GM18507 (cell line): ENCODE measurements at regions not wholly inside any gene's neighbourhood (a gene's known extent, or its start where the extent isn't known, plus 50 kb on each side); places are given as distances from the start of the nearest gene placed in this dataset.
"Not testable (repeated sequence)": the region's sequence is repeated elsewhere in the genome, so short reads cannot be mapped to it uniquely, and the experiment has no call there.

Experiments
- DNase-seq: peaks from one replicate; pipeline ENCODE4 v3.0.0; 2011; ENCODE audit warnings: low read depth; ENCODE audit not compliant: insufficient read length; ENCODE audit errors: extremely low spot score
- FAIRE-seq: peaks from 2 replicates; lab custom pipeline; 2011; peaks lifted over from hg19 to GRCh38; lab: Jason Lieb, UNC

DNA sequence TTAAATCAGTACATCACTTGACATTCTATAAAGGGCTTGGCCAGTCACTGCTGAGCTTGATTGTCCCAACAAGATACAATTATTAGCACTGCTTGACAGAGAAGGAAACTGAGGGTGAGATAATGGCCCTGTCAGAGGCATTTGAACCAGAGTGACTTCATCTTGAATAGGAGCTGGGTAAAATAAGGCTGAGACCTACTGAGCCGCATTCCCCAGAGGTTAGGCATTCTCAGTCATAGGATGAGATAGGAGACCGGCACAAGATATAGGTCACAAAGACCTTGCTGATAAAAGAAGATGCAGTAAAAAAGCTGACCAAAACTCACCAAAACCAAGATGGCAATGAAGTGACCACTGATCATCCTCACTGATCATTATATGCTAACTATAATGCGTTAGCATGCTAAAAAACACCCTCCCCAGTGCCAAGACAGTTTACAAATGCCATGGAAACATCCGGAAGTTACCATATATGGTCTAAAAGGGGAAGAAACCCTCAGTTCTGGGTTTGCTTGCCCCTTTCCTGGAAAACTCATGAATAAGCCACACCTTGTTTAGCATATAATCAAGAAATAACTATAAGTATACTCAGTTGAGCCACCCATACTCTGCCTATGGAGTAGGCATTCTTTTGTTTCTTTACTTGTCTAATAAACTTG is 239.1 kb upstream of the SETMAR start:
- FAIRE-seq (no peak), DNase-seq (no peak)

DNA sequence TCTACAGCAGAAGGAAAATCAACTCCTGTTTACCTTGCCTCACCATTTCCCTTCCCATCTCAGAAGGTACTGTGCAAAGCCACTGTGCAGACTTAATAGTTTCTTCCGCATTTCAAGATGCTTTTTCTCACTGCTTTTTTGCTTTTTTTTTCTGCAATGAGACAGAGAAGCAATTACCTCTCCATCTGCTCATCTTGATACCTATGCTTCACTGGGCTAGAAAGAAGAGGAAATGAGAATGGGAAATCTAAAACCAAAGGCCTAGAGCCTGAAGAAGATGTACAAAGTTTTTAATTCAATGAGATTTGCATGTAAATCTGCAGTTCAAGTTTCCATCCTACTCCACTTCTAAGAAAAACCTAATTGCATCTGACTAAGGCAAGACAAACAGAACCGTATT is 238.1 kb upstream of the SETMAR start:
- FAIRE-seq (peak; percentile 65), DNase-seq (no peak)

DNA sequence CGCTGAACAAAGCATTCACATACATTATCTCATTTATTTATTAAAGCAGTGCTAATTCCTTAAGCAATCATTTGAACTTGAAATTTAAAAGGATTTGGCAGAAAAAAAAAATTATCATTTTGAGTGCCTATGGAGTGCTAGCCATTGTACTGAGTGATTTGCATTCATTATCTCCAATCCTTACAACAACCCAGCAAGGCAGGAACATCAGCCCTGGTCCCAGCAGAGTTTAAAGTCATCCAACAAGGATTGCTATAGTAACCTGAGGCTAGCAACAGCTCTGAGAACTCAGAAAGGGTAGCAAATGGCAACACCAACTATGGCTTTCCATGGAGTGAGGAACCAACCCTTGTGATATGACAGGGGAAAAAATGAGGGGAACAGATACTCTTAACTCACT is 237.6 kb upstream of the SETMAR start:
- DNase-seq (no peak), FAIRE-seq (no peak)

DNA sequence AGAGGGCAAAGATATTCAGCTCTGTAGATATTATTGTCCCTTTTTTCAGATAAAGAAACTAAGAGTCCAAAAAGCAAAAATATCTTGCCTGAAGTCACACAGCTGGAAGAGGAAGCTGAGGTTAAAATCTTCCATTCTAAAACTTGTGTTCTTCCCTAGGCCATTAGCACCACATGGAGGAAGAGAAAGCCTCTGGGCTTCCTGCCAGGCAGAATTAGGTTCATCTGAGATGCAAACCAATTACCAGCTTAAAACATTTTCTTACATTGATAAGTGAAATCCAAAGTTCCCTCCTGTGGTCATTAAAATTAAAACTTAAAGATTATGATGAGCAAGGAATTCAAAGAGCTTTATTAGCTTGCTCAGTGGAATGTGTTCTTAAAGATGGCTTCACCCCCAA is 235.3 kb upstream of the SETMAR start:
- no peak for FAIRE-seq
- DNase-seq = no peak

- no peak for FAIRE-seq
- no peak for DNase-seq
Observed at GRCh38 chr3:4069796-4070195, 233.4 kb upstream of the SETMAR start.

GRCh38 chr3:4071481-4072184 is 231.5 kb upstream of the SETMAR start:
- FAIRE-seq = no peak
- DNase-seq = no peak

DNA sequence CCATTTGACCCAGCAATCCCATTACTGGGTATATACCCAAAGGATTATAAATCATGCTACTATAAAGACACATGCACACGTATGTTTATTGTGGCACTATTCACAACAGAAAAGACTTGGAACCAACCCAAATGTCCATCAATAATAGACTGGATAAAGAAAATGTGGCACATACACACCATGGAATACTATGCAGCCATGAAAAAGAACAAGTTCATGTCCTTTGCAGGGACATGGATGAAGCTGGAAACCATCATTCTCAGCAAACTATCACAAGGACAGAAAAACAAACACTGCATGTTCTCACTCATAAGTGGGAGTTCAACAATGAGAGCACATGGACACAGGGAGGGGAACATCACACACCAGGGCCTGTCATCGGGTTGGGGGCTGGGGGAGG is 225.9 kb upstream of the SETMAR start:
- DNase-seq = not testable (repeated sequence)

DNA sequence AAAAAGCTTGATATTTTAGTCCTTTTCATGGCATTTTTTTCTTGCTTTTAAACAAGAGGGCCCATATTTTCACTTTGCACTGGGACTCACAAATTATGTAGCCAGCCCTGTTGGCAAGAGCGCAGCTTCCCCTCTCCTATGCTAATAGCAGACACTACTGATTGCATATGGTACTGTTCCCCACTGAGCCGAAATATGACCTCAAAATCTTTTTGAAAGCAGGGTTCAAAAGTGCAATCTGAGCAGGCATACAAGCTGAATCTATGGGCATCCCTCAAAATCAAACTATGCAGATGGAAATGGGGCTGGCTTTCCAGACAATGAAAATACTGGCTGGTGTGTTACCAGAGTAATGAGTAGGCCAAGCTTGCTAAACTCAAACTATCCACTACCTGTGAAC is 225.2 kb upstream of the SETMAR start:
- FAIRE-seq = no peak
- no peak for DNase-seq

More for the DNA sequence above, 225.9 kb upstream of the SETMAR start:
- FAIRE-seq = not testable (repeated sequence)

- no peak for FAIRE-seq
Observed at GRCh38 chr3:4078903-4079302, 224.3 kb upstream of the SETMAR start.

GRCh38 chr3:4079339-4080195 is 223.6 kb upstream of the SETMAR start:
- DNase-seq = no peak
- FAIRE-seq = no peak

More at GRCh38 chr3:4078903-4079302, 224.3 kb upstream of the SETMAR start:
- DNase-seq = no peak

DNA sequence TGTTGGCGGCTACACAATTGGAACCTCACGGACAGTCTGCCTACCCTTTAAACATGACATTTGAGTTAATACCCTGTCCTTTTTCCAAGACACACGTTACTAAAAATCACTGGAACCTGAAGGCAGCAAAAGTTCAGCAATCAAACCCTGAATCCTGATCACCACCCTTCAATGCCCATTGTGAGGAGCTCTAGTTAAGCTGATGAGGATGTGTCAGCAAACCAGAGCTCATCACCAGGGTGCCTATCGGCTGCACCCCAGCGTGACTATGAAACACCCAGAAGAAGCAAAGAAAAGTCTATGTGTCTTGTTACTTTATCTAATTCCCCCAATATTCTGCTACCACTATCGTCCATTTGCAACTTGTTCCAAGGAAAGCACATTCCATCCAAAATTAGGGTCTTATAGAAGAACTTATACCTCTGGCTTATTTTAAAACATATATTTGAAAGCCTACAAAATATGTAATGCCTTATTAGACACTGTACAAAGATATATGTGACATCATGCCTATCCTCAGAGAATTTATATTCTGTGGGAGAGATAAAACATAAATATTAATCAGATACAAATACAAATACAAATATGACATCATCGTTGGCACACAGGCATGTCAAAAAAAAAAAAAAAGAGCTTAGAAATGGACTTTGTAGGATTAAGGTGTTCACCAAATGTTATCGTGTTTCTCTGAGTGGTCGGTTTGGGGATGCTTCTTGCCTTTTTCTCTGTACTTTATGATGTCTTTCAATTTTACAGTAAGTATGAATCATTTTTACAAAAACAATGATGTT is 219.7 kb upstream of the SETMAR start:
- DNase-seq (no peak), FAIRE-seq (no peak)

DNA sequence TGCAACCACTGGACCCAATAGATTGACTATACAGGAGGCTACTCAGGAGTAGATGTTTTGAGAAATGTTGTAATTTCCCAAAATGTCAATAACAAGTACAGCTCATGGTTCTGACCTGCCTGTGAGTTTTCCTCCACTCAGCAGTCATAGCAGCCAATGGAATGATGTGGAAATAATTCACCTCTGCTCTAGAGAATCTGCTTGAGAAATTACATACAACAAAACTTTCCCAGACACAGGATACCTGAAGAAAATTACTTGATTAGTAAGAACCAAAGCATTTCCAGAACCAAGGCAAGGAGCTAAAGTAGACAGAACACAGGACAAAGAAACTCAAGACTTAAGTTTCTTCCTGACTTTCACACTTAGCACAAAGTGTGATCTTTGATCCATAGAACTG is 218.9 kb upstream of the SETMAR start:
- FAIRE-seq = no peak
- no peak for DNase-seq

- DNase-seq, FAIRE-seq: not testable (repeated sequence)
Observed at GRCh38 chr3:4086662-4087061, 216.5 kb upstream of the SETMAR start.

DNA sequence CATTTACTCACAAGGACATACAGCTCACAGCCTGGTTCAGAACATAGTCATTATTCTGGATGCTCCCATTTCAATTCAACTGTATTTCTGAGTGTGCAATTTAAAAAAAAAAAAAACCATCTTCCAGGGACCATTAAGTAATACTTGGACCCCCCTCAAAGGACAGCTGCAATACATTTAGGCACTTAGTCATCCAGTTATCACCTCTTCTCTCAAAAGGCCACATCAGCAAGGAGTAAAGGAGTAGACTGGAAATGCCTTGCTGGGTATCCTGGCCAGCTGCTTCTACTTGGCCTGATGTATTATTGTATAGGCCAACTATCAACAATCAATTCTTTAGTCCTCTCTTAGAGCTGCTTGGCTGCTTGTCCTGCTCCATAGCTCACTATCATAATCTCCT is 211.4 kb upstream of the SETMAR start:
- FAIRE-seq = no peak
- DNase-seq = no peak

- FAIRE-seq (no peak), DNase-seq (no peak)
Observed at GRCh38 chr3:4097801-4098200, 205.4 kb upstream of the SETMAR start.

- DNase-seq = no peak
Observed at GRCh38 chr3:4099607-4100006, 203.6 kb upstream of the SETMAR start.

GRCh38 chr3:4107430-4107829 is 195.7 kb upstream of the SETMAR start:
- FAIRE-seq = no peak
- DNase-seq = no peak

More at GRCh38 chr3:4099607-4100006, 203.6 kb upstream of the SETMAR start:
- no peak for FAIRE-seq

GRCh38 chr3:4113811-4114522 is 189.2 kb upstream of the SETMAR start:
- DNase-seq (no peak), FAIRE-seq (no peak)

- FAIRE-seq = no peak
- no peak for DNase-seq
Observed at GRCh38 chr3:4119119-4119518, 184.1 kb upstream of the SETMAR start.
